Sigmoid colon (tissue), 4 donors: ENCODE measurements at regions not wholly inside any gene's neighbourhood (a gene's known extent, or its start where the extent isn't known, plus 50 kb on each side); places are given as distances from the start of the nearest gene placed in this dataset.

Experiments
- CTCF ChIP-seq, 4 experiments: fragments of 450-650 bp in 3 of 4; fragments of 200-600 bp in 1 of 4; IDR thresholded peaks; one replicate each; pipeline ENCODE4 v1.5.1; 2016 to 2019; ENCODE audit warnings: antibody characterized with exemption in 4 of 4, mild to moderate bottlenecking in 3 of 4, moderate library complexity in 2 of 4
- EP300 ChIP-seq, 4 donors: sonication (generic); formaldehyde crosslinking; IDR thresholded peaks; one replicate each; pipeline ENCODE4 v1.6.1; 2017; ENCODE audit warnings: antibody characterized with exemption in 4 of 4
- POLR2AphosphoS5 ChIP-seq, 4 donors: sonication (generic); formaldehyde crosslinking; IDR thresholded peaks; one replicate each; pipeline ENCODE4 v1.6.1; 2017; ENCODE audit warnings: antibody characterized with exemption in 4 of 4

GRCh38 chr2:66084948-66085590 is 349.9 kb upstream of the MEIS1 start:
- no peak for TF ChIP-seq CTCF (IDR thresholded peaks at IDR 0.05)
- no peak for TF ChIP-seq POLR2AphosphoS5 (IDR thresholded peaks at IDR 0.05)
- no peak for TF ChIP-seq EP300 (IDR thresholded peaks at IDR 0.05)
